GM19397 (cell line): ENCODE measurements at regions not wholly inside any gene's neighbourhood (a gene's known extent, or its start where the extent isn't known, plus 50 kb on each side); places are given as distances from the start of the nearest gene placed in this dataset.
A peak's percentile ranks its signal among the peaks of the same experiment; 100 is the strongest.
"Not testable (repeated sequence)": the region's sequence is repeated elsewhere in the genome, so short reads cannot be mapped to it uniquely, and the experiment has no call there.

Source experiments
- ATAC-seq: cut with Tn5 transposase; IDR thresholded peaks from one replicate; pipeline ENCODE4 v1.9.1; 2021; ENCODE audit warnings: mild to moderate bottlenecking, moderate library complexity; ENCODE audit not compliant: unreplicated experiment

- no peak for ATAC-seq
These were observed 108.2 kb upstream of the ARHGAP42 start for GRCh38 chr11:100578831-100579311.

DNA sequence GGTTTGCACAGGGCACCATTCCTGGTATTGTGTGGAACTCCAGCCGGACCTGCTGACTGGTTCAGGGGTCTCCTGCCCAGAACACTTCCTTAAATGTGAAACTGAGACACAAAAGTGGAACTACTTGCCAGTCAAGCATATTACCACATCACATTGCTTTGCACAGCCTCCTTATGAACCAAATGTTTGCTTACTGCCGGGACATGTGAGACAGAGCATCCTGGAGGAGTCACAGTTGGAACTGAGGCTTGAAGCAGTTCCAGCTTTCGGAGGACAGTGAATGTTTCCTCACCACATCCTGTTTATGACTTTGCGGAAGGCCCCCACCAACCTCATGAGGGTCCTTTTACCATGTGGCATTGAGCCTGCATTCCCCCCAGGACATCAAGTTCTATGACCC is 105.8 kb upstream of the ARHGAP42 start:
- no peak for ATAC-seq

DNA sequence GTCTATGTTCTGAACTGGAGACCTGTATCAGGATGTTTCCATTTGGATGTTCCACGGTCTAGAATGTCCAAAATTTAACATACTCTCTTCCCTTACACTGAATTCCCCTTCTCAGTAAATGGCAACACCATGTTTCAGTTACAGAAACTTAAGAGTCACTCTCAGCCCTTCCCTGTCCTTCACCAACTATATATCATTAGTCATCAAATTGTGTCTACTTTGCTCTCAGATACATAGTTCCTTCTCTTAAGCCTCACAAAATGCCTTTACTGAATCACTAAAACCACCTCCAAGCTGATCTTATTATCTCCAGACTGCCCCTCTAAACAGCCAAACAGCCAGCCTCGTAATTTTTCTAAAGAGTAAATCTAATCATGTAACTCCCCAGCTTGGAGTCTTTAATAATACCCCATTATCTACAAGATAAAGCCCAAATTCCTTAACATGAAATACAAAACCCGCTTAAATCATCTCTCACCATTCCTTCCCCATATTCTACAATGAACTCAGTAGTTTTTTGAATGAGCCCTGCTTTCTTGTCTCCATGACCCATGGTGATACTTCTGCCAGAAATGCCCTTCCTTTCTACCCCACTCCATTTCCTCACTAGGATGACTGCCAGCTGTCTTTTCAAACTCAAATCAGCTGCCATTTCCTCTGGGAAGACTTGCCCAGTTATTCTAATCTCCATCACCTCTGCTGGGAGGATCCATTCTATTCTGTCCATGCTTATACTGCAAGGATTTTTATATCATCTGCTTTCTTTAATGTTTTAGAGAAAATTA is 102.7 kb upstream of the ARHGAP42 start:
- no peak for ATAC-seq

DNA sequence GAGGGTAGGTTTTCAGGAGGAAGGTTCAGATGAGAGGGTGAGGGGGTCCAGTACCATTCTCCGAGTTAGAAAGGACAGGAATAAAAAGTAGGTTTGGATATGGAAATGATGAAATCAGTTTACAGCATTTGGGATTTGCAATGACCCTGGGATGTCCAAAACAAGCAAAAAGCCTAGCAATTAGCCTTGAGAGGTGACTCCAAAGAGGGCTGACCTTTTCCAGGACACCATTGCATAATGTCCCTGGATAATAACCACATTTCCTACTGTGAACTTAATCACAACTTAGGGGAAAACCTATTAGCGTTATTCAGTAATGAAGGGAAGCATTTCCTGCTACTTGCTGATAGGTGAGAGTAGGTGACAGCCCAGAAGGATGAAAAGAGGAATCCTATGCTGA is 101.4 kb upstream of the ARHGAP42 start:
- ATAC-seq: no peak

GRCh38 chr11:100586361-100587101 is 100.6 kb upstream of the ARHGAP42 start:
- ATAC-seq: no peak

- ATAC-seq: no peak
These were observed 94.3 kb upstream of the ARHGAP42 start for GRCh38 chr11:100592619-100593260.

- ATAC-seq: no peak
These were observed 93.8 kb upstream of the ARHGAP42 start for GRCh38 chr11:100593291-100593690.

DNA sequence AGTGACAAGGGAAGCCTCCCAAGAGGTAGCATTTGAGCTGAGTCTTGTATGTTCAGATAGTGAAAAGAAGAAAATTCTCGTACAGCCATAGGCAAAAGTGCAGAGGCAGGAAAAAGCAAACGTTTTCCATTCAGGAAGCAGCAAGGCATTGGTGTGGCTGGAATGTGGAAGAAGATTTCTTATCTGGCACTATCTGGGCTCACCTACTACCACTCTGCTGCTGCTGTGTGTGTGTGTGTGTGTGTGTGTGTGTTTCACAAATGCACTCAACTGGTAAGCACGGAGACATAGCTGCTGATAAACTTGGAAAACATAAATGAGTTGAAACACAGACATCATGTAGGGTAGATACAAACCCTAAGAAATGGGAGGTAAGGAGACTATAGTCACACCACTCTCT is 92.8 kb upstream of the ARHGAP42 start:
- ATAC-seq: no peak

DNA sequence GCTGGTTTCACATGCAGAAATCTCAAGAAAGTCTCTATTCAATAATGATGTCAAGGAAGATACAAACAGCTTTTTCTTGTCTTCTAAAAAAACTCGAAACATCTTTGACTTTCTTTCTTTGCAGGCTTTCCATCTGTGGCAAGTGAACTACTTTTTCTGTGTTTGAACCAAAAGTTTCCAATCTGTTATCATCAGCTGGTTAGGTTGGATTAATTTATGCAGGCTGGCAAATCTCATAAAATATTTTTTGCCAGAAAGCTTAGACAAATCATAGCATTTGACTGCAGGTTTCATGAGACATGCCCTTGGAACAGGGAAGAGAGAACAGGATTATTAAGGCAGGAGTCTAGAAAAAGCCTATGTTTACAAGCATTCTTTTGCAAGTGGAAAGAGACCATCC is 86.1 kb upstream of the ARHGAP42 start:
- no peak for ATAC-seq

DNA sequence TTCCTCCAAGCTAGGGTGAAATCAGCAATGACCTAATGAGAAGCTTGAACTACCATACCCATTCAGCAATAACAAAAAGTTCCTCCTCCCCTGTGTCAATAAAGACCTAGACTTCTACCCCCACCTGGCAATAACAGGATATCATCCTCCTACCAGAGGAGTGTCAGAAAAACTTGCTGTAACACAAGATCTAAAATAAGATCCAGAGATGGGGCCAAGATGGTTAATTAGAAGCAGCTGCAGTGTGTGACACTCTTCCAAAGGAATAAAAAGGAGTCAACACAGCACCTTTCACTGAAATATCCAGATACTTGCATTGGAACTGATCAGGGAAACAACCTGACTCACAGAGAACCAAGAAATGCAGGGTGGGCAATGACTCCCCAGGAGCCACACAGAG is 84.4 kb upstream of the ARHGAP42 start:
- no peak for ATAC-seq

DNA sequence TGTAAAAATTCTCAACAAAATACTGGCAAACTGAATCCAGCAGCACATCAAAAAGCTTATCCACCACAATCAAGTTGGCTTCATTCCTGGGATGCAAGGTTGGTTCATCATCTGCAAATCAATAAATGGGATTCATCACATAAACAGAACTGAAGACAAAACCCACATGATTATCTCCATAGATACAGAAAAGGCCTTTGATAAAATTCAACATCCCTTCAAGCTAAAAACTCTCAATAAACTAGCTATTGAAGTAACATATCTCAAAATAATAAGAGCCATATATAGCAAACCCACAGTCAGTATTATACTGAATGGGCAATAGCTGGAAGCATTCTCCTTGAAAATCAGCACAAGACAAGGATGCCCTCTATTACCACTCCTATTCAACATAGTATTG is 79.3 kb upstream of the ARHGAP42 start:
- ATAC-seq: not testable (repeated sequence)

GRCh38 chr11:100612766-100613165 is 74.3 kb upstream of the ARHGAP42 start:
- ATAC-seq: peak; percentile 75

DNA sequence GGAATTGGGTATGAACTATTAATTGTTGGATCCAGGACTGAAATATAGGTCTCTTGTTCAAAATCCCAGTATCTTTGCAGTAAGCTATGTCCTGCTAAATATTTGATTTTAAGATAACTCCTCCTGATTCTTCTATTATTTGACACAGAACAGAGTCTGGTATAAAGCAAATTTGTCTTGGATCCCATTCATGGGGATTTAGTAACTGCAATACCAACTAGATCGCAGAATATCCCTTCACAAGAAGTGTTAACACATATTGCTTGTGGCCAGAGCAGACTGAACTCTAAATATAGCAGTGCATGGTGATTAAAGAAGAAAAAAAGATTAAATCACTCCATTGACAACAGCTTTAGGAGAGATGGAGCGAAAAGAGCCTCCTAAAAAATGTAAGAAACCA is 68.2 kb upstream of the ARHGAP42 start:
- ATAC-seq: no peak

DNA sequence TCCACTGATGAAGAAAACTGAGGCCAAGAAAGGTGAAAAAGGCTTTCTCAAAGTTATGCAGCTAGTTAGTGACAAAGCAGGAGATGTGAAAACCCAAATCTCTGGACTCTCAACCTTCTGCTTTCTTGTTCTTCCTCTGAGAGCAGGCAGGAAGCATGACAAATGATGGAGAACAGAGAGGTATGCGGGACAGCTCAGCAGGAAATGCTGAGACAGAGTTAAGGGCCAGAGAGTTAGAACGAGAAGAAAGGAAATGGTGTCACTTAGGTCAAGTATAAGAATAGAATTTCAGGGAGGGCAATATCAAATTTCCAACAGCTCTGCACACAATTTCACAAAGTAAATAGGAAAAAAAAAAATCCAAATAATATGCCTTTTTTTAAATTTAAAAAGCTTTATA is 67.6 kb upstream of the ARHGAP42 start:
- ATAC-seq: no peak

DNA sequence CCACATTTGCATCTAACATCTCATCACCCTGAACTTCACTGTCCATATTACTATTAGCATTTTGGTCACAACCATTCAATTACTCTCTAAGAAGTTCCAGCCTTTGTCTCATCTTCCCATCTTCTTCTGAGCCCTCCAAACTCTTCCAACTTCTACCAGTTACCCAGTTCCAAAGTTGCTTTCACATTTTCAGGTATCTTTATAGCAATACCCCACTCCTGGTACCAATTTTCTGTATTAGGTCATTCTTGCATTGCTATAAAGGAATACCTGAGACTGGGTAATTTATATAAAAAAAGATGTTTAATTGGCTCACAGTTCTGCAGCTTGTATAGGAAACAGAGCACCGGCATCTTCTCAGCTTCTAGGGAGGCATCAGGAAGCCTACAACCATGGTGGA is 64.7 kb upstream of the ARHGAP42 start:
- ATAC-seq: no peak

- no peak for ATAC-seq
These were observed 62.7 kb upstream of the ARHGAP42 start for GRCh38 chr11:100624346-100624745.

GRCh38 chr11:100625041-100625440 is 62.0 kb upstream of the ARHGAP42 start:
- no peak for ATAC-seq

- ATAC-seq: no peak
These were observed 57.4 kb upstream of the ARHGAP42 start for GRCh38 chr11:100629671-100630070.

GRCh38 chr11:100630898-100631297 is 56.2 kb upstream of the ARHGAP42 start:
- ATAC-seq: no peak

GRCh38 chr11:100631316-100631715 is 55.8 kb upstream of the ARHGAP42 start:
- no peak for ATAC-seq

- no peak for ATAC-seq
These were observed 54.1 kb upstream of the ARHGAP42 start for GRCh38 chr11:100632941-100633452.

DNA sequence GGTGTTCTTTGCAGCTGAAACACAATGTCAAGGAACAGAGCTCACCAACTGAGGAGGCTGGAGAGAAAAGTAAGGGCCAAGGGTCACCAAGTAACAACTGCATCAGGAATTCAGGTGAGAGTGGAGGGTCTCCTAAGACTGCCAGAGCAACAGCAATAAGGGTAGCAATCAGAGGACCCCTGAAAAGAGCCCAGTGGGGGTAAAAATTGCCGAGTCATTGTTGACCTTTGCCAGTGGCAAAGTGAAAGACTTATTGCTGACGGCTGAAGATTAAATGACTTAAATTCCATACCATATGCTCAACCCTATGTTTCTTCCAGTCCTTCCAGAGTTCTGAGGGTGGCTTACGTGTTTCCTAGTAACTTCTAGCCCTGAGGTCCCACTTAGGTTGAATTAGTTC is 51.9 kb upstream of the ARHGAP42 start:
- no peak for ATAC-seq
